Heart right ventricle (tissue), 16 donors: ENCODE measurements at regions not wholly inside any gene's neighbourhood (a gene's known extent, or its start where the extent isn't known, plus 50 kb on each side); places are given as distances from the start of the nearest gene placed in this dataset.

Experiments
- ATAC-seq, 8 donors: fragments of 200-7000 bp; cut with Tn5 transposase; one replicate each; pipeline ENCODE4 v1.9.1; 2020; ENCODE audit warnings: mild to moderate bottlenecking in 8 of 8, moderate library complexity in 8 of 8, moderate number of reproducible peaks in 1 of 8
- DNase-seq, 2 donors: peaks; one replicate each; pipeline ENCODE4 v3.0.0-alpha.2; 2020
- H3K27ac ChIP-seq, 10 donors: fragments of 200-600 bp; sonication (generic) in 2 of 10; one replicate each; pipeline versions ENCODE4 v1.5.0 to v1.8.0; 2020 to 2022; ENCODE audit warnings: mild to moderate bottlenecking in 3 of 10
- H3K27me3 ChIP-seq, 7 donors: fragments of 200-600 bp; one replicate each; pipeline ENCODE4 v1.8.0; 2021 to 2022; ENCODE audit warnings: mild to moderate bottlenecking in 2 of 7
- H3K36me3 ChIP-seq, 9 donors: fragments of 200-600 bp; sonication (generic) in 1 of 9; one replicate each; pipeline versions ENCODE4 v1.5.0 to v1.8.0; 2020 to 2022; ENCODE audit warnings: mild to moderate bottlenecking in 2 of 9
- H3K4me1 ChIP-seq, 9 donors: fragments of 200-600 bp; sonication (generic) in 1 of 9; one replicate each; pipeline versions ENCODE4 v1.5.0 to v1.8.0; 2020 to 2022; ENCODE audit warnings: mild to moderate bottlenecking in 4 of 9
- H3K4me3 ChIP-seq, 10 donors: fragments of 200-600 bp; sonication (generic) in 2 of 10; one replicate each; pipeline versions ENCODE4 v1.5.0 to v1.8.0; 2020 to 2022; ENCODE audit warnings: mild to moderate bottlenecking in 7 of 10, moderate library complexity in 2 of 10
- H3K9me3 ChIP-seq, 11 donors: fragments of 200-600 bp in 10 of 11; sonication (generic) in 2 of 11; one replicate each; pipeline versions ENCODE4 v1.5.0 to v1.8.0; 2013 to 2022; ENCODE audit warnings: mild to moderate bottlenecking in 2 of 11, control low read depth in 1 of 11, moderate library complexity in 1 of 11
- WGBS, 2 donors: extraction: QIAGEN DNeasy Blood & Tissue Kit; methylation state at CpG; one replicate each; pipeline ENCODE4 v1.1.7; 2013; ENCODE audit warnings: inconsistent platforms in 1 of 2; 5-methylcytosine and 5-hydroxymethylcytosine counted together
- intact Hi-C, 10 donors: fragments of 100-400 bp; cut with DNase I; formaldehyde crosslinking; loops; one replicate each; pipeline versions ENCODE4 v1.11.1 to v1.14.2; 2022
- TF ChIP-seq, protein P1 (sequence below), 9 donors: fragments of 200-600 bp; sonication (generic) in 2 of 9; IDR thresholded peaks; one replicate each; pipeline versions ENCODE4 v1.5.0 to v1.8.0; 2021 to 2022; ENCODE audit warnings: antibody characterized with exemption in 9 of 9, mild to moderate bottlenecking in 5 of 9, moderate library complexity in 1 of 9
- donor health status: Arrhythmogenic right ventricular cardiomyopathy.
- donor health status: ischemic (EF 13 %, LVEDD 7.1; RV severe dilation, severe dysfunction).
- donor health status: healthy with polysubstance abuse.
- donor health status: DM: no; HTN: yes; CAD: no.
- donor health status: DM: no; HTN: no; CAD: no.
- donor health status: ischemic (EF 25% LVEDD 6.9; RV normal size, moderate dysfunction).
- donor health status: ischemic (EF 25% LVEDD 5.7; RV mildly dilated, moderate dysfunction).
- donor health status: healthy.
- donor health status: DM: yes; HTN: yes; CAD: no.
- donor health status: Ischemic cardiomyopathy.
- donor health status: ischemic (EF 35%, LVEDD 5.7; RV mildly dilated, moderate dysfunction).
- donor health status: nonischemic (EF 11% LVEDD 7.7; RV severe dilation, severe dysfunction).
- donor health status: DM: yes; HTN: yes; CAD: no.
- donor health status: PGD.
- donor health status: ischemic (EF 29% LVEDD 5.4; RV normal size, mild dysfunction).
- donor health status: nonischemic (EF 23%, LVEDD 6.1; RV moderate dilation, normal function).

- intact Hi-C loops: no loop called here
Observed at GRCh38 chr6:120924214-120924613, 410.1 kb downstream of the TBC1D32 start.

DNA sequence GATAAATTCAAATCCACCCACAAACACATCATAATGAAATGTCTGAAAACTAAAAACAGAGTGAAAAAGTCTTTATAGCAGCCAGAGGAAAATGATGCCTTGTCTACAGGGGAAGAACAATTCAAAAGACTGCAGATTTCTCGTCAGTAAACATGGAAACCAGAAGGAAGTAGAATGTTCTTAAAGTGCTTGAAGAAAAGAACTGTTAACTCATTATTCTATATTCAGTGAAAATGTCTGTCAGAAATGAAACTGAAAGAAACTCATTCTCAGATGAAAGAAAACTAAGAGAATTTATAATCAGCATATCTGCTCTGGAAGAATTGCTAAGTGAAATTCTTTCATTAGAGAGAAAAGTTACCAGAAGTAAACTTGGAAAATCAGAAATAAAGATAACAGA is 416.1 kb downstream of the TBC1D32 start:
- no peak for DNase-seq
- no peaks in the 10 kb centered on the region for H3K4me1 ChIP-seq
- H3K9me3 ChIP-seq: no peaks in the 10 kb centered on the region
- no peaks in the 10 kb centered on the region for H3K27me3 ChIP-seq
- H3K27ac ChIP-seq: no peak overlapping the region
- H3K36me3 ChIP-seq: no peaks in the 10 kb centered on the region
- no peak for ATAC-seq
- 33 to 51% methylated on average over 1 of the region's 1 CpG for WGBS, 2 donors
- no peak overlapping the region for H3K4me3 ChIP-seq
- intact Hi-C loops: no loop called here
- TF ChIP-seq, protein P1, sequence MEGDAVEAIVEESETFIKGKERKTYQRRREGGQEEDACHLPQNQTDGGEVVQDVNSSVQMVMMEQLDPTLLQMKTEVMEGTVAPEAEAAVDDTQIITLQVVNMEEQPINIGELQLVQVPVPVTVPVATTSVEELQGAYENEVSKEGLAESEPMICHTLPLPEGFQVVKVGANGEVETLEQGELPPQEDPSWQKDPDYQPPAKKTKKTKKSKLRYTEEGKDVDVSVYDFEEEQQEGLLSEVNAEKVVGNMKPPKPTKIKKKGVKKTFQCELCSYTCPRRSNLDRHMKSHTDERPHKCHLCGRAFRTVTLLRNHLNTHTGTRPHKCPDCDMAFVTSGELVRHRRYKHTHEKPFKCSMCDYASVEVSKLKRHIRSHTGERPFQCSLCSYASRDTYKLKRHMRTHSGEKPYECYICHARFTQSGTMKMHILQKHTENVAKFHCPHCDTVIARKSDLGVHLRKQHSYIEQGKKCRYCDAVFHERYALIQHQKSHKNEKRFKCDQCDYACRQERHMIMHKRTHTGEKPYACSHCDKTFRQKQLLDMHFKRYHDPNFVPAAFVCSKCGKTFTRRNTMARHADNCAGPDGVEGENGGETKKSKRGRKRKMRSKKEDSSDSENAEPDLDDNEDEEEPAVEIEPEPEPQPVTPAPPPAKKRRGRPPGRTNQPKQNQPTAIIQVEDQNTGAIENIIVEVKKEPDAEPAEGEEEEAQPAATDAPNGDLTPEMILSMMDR (IDR thresholded peaks at IDR 0.05): no peak

More at GRCh38 chr6:120924214-120924613, 410.1 kb downstream of the TBC1D32 start:
- TF ChIP-seq, protein P1 (IDR thresholded peaks at IDR 0.05): no peak
- DNase-seq (no peak), ATAC-seq (no peak)
- H3K4me1 ChIP-seq: no peaks in the 10 kb centered on the region
- H3K9me3 ChIP-seq: peaks cover 0 to 9% (median 0%) of the 10 kb centered on the region in 11 donors
- WGBS, 2 donors: 74 to 76% methylated on average over 2 of the region's 2 CpGs
- H3K27ac ChIP-seq: no peak overlapping the region
- no peaks in the 10 kb centered on the region for H3K27me3 ChIP-seq
- no peaks in the 10 kb centered on the region for H3K36me3 ChIP-seq
- no peak overlapping the region for H3K4me3 ChIP-seq

DNA sequence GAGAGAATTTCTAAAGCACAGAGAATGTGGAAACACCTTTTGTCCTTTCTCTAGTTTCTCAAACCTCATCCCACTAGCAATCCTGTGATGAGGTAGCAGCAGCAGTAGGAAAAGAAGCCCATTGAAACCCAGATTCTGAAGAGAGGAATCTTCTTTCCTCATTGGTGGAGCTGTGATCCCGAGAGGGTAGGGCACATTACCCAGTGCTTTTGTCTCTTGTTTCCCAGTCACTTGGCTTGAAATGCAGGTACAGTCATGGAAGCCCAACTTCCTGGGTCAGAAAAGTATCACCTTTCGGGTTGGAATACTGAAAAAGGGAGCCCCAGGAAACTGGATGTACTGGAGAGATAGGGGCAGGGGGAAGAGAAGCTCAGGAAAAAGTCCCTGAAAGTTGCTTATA is 417.4 kb downstream of the TBC1D32 start:
- H3K9me3 ChIP-seq: no peaks in the 10 kb centered on the region
- no peaks in the 10 kb centered on the region for H3K27me3 ChIP-seq
- DNase-seq (no peak), ATAC-seq (no peak)
- no peak overlapping the region for H3K27ac ChIP-seq
- H3K36me3 ChIP-seq: no peaks in the 10 kb centered on the region
- H3K4me1 ChIP-seq: no peaks in the 10 kb centered on the region
- 56 to 60% methylated on average over 2 of the region's 2 CpGs for WGBS, 2 donors
- TF ChIP-seq, protein P1 (IDR thresholded peaks at IDR 0.05): no peak
- intact Hi-C loops: no loop called here
- no peak overlapping the region for H3K4me3 ChIP-seq

GRCh38 chr6:120913486-120913885 is 420.8 kb downstream of the TBC1D32 start:
- DNase-seq (no peak), ATAC-seq (no peak)
- intact Hi-C loops: no loop called here
- no peaks in the 10 kb centered on the region for H3K27me3 ChIP-seq
- H3K27ac ChIP-seq: no peak overlapping the region
- peaks cover 0 to 3% (median 0%) of the 10 kb centered on the region in 11 donors for H3K9me3 ChIP-seq
- H3K36me3 ChIP-seq: no peaks in the 10 kb centered on the region
- H3K4me1 ChIP-seq: no peaks in the 10 kb centered on the region
- H3K4me3 ChIP-seq: no peak overlapping the region
- 55% methylated on average over 1 of the region's 1 CpG for WGBS, 2 donors
- TF ChIP-seq, protein P1 (IDR thresholded peaks at IDR 0.05): no peak
